ENCODE measurements at regions not wholly inside any gene's neighbourhood (a gene's known extent, or its start where the extent isn't known, plus 50 kb on each side); places are given as distances from the start of the nearest gene placed in this dataset.

GRCh38 chr4:95603393-95603792 lies 54.6 kb upstream of the UNC5C start:
- Histone ChIP-seq H3K27ac (ENCODE audit: control insufficient read depth, insufficient read depth) (no peak overlapping the region), H2AFZ (ENCODE audit: control insufficient read depth, low read depth, low read length) (no peak overlapping the region), H3K4me3 (no peak overlapping the region), H3K4me2 (ENCODE audit: control insufficient read depth, insufficient read depth) (no peak overlapping the region), H3K36me3 (ENCODE audit: control insufficient read depth in 2 of 2, insufficient read depth in 2 of 2, low read length in 1 of 2) (no peaks in the 10 kb centered on the region), H3K27me3 (replicated peaks in 1 of 2; ENCODE audit: control insufficient read depth in 2 of 2, insufficient read depth in 2 of 2, low read length in 1 of 2) (no peaks in the 10 kb centered on the region), H3K4me1 (ENCODE audit: control insufficient read depth, insufficient read depth, low read length) (no peaks in the 10 kb centered on the region; the same call in 1 of the 2 replicates), H3K9ac (ENCODE audit: control insufficient read depth, insufficient read depth, low read length) (no peak overlapping the region), H3K79me2 (ENCODE audit: control insufficient read depth, insufficient read depth, low read length) (no peaks in the 10 kb centered on the region), H3K9me3 (replicated peaks; ENCODE audit: control insufficient read depth, insufficient read depth, low read length) (no peaks in the 10 kb centered on the region), H4K20me1 (ENCODE audit: control insufficient read depth, insufficient read depth) (no peaks in the 10 kb centered on the region)
- CTCF ChIA-PET, result no interaction called here
- no peak for ATAC-seq
- BruUV-seq (replicated peaks), result no TSS peak
- 4% methylated on average over 4 of the region's 4 CpGs for WGBS (ENCODE audit: insufficient coverage, insufficient replicate concordance, low lambda C conversion rate, missing lambda C conversion rate)
- TF ChIP-seq RAD51 (IDR thresholded peaks at IDR 0.05), result no peak
- DNase-seq (ENCODE audit: low read depth, low spot score), result no peak
- RAD21 ChIA-PET (ENCODE audit: unreplicated experiment), result no interaction called here
- SMC1A ChIA-PET (ENCODE audit: uncharacterized antibody, unreplicated experiment), result interaction anchor here (1.1 to 1.2 kb wide), 2 partner anchors 9 to 19 kb away, joined by 3 to 6 read pairs; no protein-coding TSS in a partner anchor
- intact Hi-C loops (cut with micrococcal nuclease; ENCODE audit: unreplicated experiment) (no loop called here), in situ Hi-C loops (cut with MboI) (no loop called here)
- FAIRE-seq, result no peak
- POLR2A ChIA-PET, result no interaction called here

DNA sequence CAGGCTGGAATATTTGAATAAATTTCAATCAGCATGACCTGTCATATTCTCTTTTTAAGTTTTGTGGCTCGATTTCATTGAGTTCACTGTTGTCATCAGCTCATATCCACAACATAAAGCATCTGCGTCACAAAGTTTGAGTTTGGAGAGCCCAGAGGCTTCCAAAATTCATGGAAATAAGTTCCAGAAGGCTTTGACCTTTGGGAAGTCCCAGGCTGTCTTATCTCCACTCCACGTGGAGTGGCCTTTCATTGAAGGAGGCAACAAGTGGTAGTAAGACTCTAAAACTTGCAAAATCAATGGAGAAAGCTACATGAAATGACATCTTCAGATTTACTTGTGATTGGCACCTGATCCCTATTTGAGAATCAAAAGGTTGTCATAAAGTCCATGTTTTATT lies 54.1 kb upstream of the UNC5C start:
- intact Hi-C loops (cut with micrococcal nuclease; ENCODE audit: unreplicated experiment) (no loop called here), in situ Hi-C loops (cut with MboI) (no loop called here)
- Histone ChIP-seq H3K4me2 (ENCODE audit: control insufficient read depth, insufficient read depth) (no peak overlapping the region), H3K36me3 (ENCODE audit: control insufficient read depth in 2 of 2, insufficient read depth in 2 of 2, low read length in 1 of 2) (no peaks in the 10 kb centered on the region), H3K27me3 (replicated peaks in 1 of 2; ENCODE audit: control insufficient read depth in 2 of 2, insufficient read depth in 2 of 2, low read length in 1 of 2) (no peaks in the 10 kb centered on the region), H4K20me1 (ENCODE audit: control insufficient read depth, insufficient read depth) (no peaks in the 10 kb centered on the region), H3K79me2 (ENCODE audit: control insufficient read depth, insufficient read depth, low read length) (no peaks in the 10 kb centered on the region), H3K4me1 (ENCODE audit: control insufficient read depth, insufficient read depth, low read length) (no peaks in the 10 kb centered on the region; the same call in 1 of the 2 replicates), H3K27ac (ENCODE audit: control insufficient read depth, insufficient read depth) (no peak overlapping the region), H3K4me3 (no peak overlapping the region), H3K9me3 (replicated peaks; ENCODE audit: control insufficient read depth, insufficient read depth, low read length) (no peaks in the 10 kb centered on the region), H2AFZ (ENCODE audit: control insufficient read depth, low read depth, low read length) (no peak overlapping the region), H3K9ac (ENCODE audit: control insufficient read depth, insufficient read depth, low read length) (no peak overlapping the region)
- CTCF ChIA-PET, result no interaction called here
- SMC1A ChIA-PET (ENCODE audit: uncharacterized antibody, unreplicated experiment), result interaction anchor here (1.1 to 1.2 kb wide), 2 partner anchors 8 to 19 kb away, joined by 3 to 6 read pairs; no protein-coding TSS in a partner anchor
- TF ChIP-seq, protein P1, sequence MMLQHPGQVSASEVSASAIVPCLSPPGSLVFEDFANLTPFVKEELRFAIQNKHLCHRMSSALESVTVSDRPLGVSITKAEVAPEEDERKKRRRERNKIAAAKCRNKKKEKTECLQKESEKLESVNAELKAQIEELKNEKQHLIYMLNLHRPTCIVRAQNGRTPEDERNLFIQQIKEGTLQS (IDR thresholded peaks at IDR 0.05; ENCODE audit: borderline replicate concordance, extremely low read depth, low read depth, low read length), result no peak
- TF ChIP-seq TCF12 (IDR thresholded peaks at IDR 0.05; ENCODE audit: low read depth, low read length), result no peak
- TF ChIP-seq CEBPB (IDR thresholded peaks at IDR 0.05; ENCODE audit: borderline replicate concordance in 1 of 2, low read depth in 2 of 2, low read length in 2 of 2), result no peak
- TF ChIP-seq EP300 (IDR thresholded peaks at IDR 0.05; ENCODE audit: borderline replicate concordance in 1 of 2, control insufficient read depth in 1 of 2, low read depth in 2 of 2, low read length in 2 of 2), result no peak
- DNase-seq (ENCODE audit: low read depth, low spot score) (no peak), FAIRE-seq (no peak), ATAC-seq (no peak)
- POLR2A ChIA-PET, result no interaction called here
- BruUV-seq (replicated peaks), result no TSS peak
- 6% methylated on average over 3 of the region's 3 CpGs for WGBS (ENCODE audit: insufficient coverage, insufficient replicate concordance, low lambda C conversion rate, missing lambda C conversion rate)
- RAD21 ChIA-PET (ENCODE audit: unreplicated experiment), result no interaction called here

Data from GM12878 (cell line).